Testis (tissue), 2 donors: ENCODE measurements at regions not wholly inside any gene's neighbourhood (a gene's known extent, or its start where the extent isn't known, plus 50 kb on each side); places are given as distances from the start of the nearest gene placed in this dataset.

Experiments
- DNase-seq: peaks from one replicate; pipeline ENCODE4 v3.0.0-alpha.2; 2019
- H3K27ac ChIP-seq, 2 donors: fragments of 200-600 bp; sonication (generic); one replicate each; pipeline ENCODE4 v1.5.1; 2019
- H3K27me3 ChIP-seq: fragments of 200-600 bp; sonication (generic); one replicate; pipeline ENCODE4 v1.5.1; 2019
- H3K36me3 ChIP-seq: fragments of 200-600 bp; sonication (generic); one replicate; pipeline ENCODE4 v1.5.1; 2017; ENCODE audit warnings: low read depth; ENCODE audit errors: missing control alignments
- H3K4me1 ChIP-seq: fragments of 200-600 bp; sonication (generic); one replicate; pipeline ENCODE4 v1.5.1; 2019
- H3K4me3 ChIP-seq, 2 donors: fragments of 200-600 bp; sonication (generic); one replicate each; pipeline ENCODE4 v1.5.1; 2017 to 2019
- H3K9me3 ChIP-seq: fragments of 200-600 bp; sonication (generic); one replicate; pipeline ENCODE4 v1.5.1; 2017
- CTCF ChIP-seq, 3 experiments: fragments of 450-650 bp in 2 of 3; fragments of 200-600 bp in 1 of 3; sonication (generic) in 1 of 3; IDR thresholded peaks; one replicate each; pipeline ENCODE4 v1.5.1; 2016 to 2019; ENCODE audit warnings: antibody characterized with exemption in 3 of 3, mild to moderate bottlenecking in 2 of 3, moderate library complexity in 1 of 3
- POLR2A ChIP-seq: fragments of 450-650 bp; IDR thresholded peaks from one replicate; pipeline ENCODE4 v1.6.1; 2017; ENCODE audit warnings: antibody characterized with exemption, mild to moderate bottlenecking, moderate library complexity
- WGBS, 2 donors: methylation state at CpG; one replicate each; pipeline ENCODE4 v1.1.5; 2018; 5-methylcytosine and 5-hydroxymethylcytosine counted together
- intact Hi-C: fragments of 100-400 bp; cut with DNase I; formaldehyde crosslinking; loops from one replicate; pipeline ENCODE4 v1.15.1; 2023; ENCODE audit warnings: low total_unique reads

DNA sequence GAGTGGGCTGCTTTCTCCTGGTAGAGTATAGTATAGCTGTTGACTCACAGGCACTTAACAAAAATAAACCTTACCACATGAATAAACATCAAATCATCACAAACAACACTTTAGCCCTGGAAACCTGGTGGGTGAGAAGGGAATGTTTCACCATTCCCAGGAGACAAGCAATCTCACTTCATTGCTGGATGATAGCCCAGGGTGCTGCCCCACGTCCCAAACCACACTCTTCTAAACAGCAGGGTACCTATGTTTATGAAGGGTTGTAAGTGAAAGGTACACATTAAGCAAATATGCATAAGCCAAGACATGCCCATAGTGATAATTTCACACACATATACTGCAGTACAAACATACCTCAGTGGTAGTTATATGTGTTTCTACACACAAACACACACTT is 276.2 kb downstream of the FGFR2 start:
- H3K9me3 ChIP-seq, result no peaks in the 10 kb centered on the region
- H3K4me3 ChIP-seq, result no peak overlapping the region
- WGBS, 2 donors, result 50 to 55% methylated on average over 1 of the region's 1 CpG
- H3K27me3 ChIP-seq, result no peaks in the 10 kb centered on the region
- intact Hi-C loops, result no loop called here
- no peaks in the 10 kb centered on the region for H3K4me1 ChIP-seq
- no peaks in the 10 kb centered on the region for H3K36me3 ChIP-seq
- H3K27ac ChIP-seq, result no peak overlapping the region
- DNase-seq, result no peak
- TF ChIP-seq POLR2A (no peak), CTCF (IDR thresholded peaks at IDR 0.05) (no peak)

DNA sequence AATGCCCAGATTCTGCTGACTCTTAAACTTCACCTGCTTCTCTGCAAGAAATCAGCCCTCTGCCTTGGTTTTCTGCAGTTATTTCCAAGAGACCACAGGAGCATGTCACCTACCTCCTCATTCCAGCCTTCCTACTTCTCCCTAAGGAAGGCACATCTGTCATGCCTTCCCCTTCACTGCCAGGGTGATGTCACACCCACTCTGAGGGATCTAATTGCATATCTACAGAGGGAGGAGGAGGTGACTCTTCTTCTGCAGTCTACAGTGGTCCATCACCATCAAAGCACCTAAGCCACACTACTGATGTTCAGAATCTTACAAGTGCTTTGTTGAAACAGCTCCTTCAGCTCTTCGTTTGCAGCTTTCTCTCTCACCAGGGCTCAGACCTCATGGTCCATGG is 275.5 kb downstream of the FGFR2 start:
- Histone ChIP-seq H3K36me3 (no peaks in the 10 kb centered on the region), H3K27ac (no peak overlapping the region)

DNA sequence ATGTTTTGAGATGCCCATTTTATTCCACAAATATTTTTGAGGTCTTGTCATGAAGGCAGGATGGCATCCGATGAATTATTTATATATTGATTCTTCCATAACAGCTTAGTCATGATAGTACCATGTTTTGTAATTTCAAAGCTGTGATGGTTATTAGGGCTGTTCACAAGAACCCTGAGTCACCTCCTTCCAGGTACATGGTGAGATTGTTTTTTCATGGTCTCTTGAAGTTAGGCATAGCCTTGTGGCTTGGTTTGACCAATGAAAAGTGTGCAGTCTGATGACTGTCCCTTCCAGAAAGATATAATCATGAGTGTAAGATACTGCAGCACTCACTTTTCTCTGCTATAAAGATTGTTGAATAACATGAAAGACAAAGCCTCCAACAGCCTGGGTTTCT is 274.8 kb downstream of the FGFR2 start:
- WGBS, 2 donors, result 98 to 100% methylated on average over 1 of the region's 1 CpG
- intact Hi-C loops, result no loop called here
- no peak for DNase-seq

More for the DNA sequence above, 275.5 kb downstream of the FGFR2 start:
- Histone ChIP-seq H3K27me3 (no peaks in the 10 kb centered on the region), H3K4me1 (no peaks in the 10 kb centered on the region), H3K9me3 (no peaks in the 10 kb centered on the region), H3K4me3 (no peak overlapping the region)
- WGBS, 2 donors, result 85 to 88% methylated on average over 1 of the region's 1 CpG
- intact Hi-C loops, result no loop called here
- no peak for DNase-seq
- TF ChIP-seq CTCF (IDR thresholded peaks at IDR 0.05) (no peak), POLR2A (no peak)

GRCh38 chr10:121324678-121325213 is 273.5 kb downstream of the FGFR2 start:
- Histone ChIP-seq H3K9me3 (no peaks in the 10 kb centered on the region), H3K36me3 (no peaks in the 10 kb centered on the region), H3K27me3 (no peaks in the 10 kb centered on the region), H3K4me1 (no peaks in the 10 kb centered on the region), H3K27ac (no peak overlapping the region), H3K4me3 (no peak overlapping the region)
- 85% methylated on average over 6 to 7 of the region's 7 CpGs for WGBS, 2 donors
- intact Hi-C loops, result no loop called here
- no peak for DNase-seq
- no peak for TF ChIP-seq CTCF (IDR thresholded peaks at IDR 0.05)
- TF ChIP-seq POLR2A, result no peak

More for the DNA sequence above, 274.8 kb downstream of the FGFR2 start:
- H3K27ac ChIP-seq, result no peak overlapping the region
- no peaks in the 10 kb centered on the region for H3K36me3 ChIP-seq
- H3K4me1 ChIP-seq, result no peaks in the 10 kb centered on the region
- no peak overlapping the region for H3K4me3 ChIP-seq
- no peaks in the 10 kb centered on the region for H3K27me3 ChIP-seq
- TF ChIP-seq POLR2A, result no peak
- TF ChIP-seq CTCF (IDR thresholded peaks at IDR 0.05), result no peak
- H3K9me3 ChIP-seq, result no peaks in the 10 kb centered on the region

- 85% methylated on average over 5 of the region's 5 CpGs for WGBS, 2 donors
- no peak overlapping the region for H3K27ac ChIP-seq
- no peak for TF ChIP-seq CTCF (IDR thresholded peaks at IDR 0.05)
- no peak for TF ChIP-seq POLR2A
- no peaks in the 10 kb centered on the region for H3K9me3 ChIP-seq
- no peaks in the 10 kb centered on the region for H3K36me3 ChIP-seq
- H3K4me3 ChIP-seq, result no peak overlapping the region
- intact Hi-C loops, result no loop called here
- no peaks in the 10 kb centered on the region for H3K27me3 ChIP-seq
- no peak for DNase-seq
- H3K4me1 ChIP-seq, result no peaks in the 10 kb centered on the region
Measured at GRCh38 chr10:121325490-121326231, 272.6 kb downstream of the FGFR2 start.
